ENCODE measurements at regions not wholly inside any gene's neighbourhood (a gene's known extent, or its start where the extent isn't known, plus 50 kb on each side); places are given as distances from the start of the nearest gene placed in this dataset.

DNA sequence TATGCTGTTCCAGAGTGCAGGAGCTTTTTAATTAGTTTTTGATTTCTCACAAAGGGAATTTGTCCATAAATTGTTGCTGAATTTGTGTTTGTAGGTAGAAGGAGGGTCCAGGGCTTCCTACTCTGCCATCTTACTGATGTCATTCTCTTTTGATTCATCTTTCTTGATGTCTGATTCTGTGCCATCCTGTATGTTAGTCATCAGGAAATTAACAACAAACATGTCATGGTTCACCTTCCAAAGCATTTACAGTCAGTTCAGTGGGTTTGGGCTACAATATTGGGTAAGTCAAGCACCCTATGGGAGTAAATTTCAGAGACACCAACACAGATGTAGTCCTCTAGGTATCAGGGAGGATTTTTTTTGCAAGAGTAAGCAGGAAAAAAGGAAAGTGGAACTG, 135.2 kb upstream of the SLC38A2 start:
- TF ChIP-seq, protein P1, sequence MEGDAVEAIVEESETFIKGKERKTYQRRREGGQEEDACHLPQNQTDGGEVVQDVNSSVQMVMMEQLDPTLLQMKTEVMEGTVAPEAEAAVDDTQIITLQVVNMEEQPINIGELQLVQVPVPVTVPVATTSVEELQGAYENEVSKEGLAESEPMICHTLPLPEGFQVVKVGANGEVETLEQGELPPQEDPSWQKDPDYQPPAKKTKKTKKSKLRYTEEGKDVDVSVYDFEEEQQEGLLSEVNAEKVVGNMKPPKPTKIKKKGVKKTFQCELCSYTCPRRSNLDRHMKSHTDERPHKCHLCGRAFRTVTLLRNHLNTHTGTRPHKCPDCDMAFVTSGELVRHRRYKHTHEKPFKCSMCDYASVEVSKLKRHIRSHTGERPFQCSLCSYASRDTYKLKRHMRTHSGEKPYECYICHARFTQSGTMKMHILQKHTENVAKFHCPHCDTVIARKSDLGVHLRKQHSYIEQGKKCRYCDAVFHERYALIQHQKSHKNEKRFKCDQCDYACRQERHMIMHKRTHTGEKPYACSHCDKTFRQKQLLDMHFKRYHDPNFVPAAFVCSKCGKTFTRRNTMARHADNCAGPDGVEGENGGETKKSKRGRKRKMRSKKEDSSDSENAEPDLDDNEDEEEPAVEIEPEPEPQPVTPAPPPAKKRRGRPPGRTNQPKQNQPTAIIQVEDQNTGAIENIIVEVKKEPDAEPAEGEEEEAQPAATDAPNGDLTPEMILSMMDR (conservative IDR thresholded peaks at IDR 0.05 in 1 of 2, IDR thresholded peaks at IDR 0.05 in 1 of 2; ENCODE audit: low read depth in 1 of 2, low read length in 2 of 2), result no peak
- no peak for TF ChIP-seq EZH2 (IDR thresholded peaks at IDR 0.05; ENCODE audit: low read length, missing control alignments)
